CD4-positive, alpha-beta T cell treated with Interleukin-6 at 100 ng/mL for 8 hours (primary cell): ENCODE measurements at regions not wholly inside any gene's neighbourhood (a gene's known extent, or its start where the extent isn't known, plus 50 kb on each side); places are given as distances from the start of the nearest gene placed in this dataset.
"Not testable (repeated sequence)": the region's sequence is repeated elsewhere in the genome, so short reads cannot be mapped to it uniquely, and the experiment has no call there.

ENCODE experiments used
- DNase-seq: peaks from one replicate; pipeline ENCODE4 v3.0.0-alpha.2; 2020; ENCODE audit warnings: mixed read lengths, low spot score

- DNase-seq, result not testable (repeated sequence)
These were observed 380.0 kb downstream of the ANAPC1 start for GRCh38 chr2:111503844-111504570.

GRCh38 chr2:111504571-111504942 lies 379.4 kb downstream of the ANAPC1 start:
- DNase-seq, result not testable (repeated sequence)

DNA sequence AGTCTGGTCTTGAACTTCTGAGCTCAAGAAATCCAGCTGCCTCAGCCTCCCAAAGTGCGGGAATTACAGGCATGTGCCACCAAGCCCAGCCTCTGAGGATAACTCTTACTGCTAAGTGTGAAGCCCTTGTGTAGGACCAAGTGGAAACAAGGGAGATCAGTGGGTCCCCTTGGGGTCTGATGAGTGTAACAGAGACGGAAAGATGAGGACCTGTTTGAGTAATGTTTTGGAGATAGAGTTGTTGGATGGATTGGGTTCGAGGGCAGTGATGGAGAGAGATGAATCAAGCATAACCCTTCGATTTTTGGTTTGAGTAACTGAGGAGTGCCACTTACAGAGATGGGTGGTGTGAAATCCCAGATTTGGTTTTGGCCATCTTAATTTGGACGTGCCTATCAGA lies 378.7 kb downstream of the ANAPC1 start:
- DNase-seq, result not testable (repeated sequence)

DNA sequence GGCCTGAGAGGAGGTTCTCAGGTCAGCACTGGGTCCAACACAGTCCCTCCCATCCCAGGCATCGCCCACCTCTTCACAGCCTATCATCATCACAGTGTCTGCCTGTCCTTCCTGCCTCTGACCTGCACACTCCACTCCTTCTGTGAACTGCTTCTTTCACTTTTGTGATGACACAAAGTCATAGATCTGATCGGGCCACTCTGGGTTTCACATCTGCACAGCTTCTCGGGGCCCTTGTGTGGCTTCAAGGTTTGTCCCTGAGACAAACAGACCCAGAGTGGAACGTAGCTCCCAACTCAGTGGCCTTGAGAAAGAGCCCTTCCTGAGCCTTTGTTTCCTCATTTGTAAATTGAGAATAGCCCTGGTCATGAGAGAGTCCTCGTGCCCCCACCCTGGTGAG lies 377.1 kb downstream of the ANAPC1 start:
- DNase-seq, result not testable (repeated sequence)

GRCh38 chr2:111509225-111509869 lies 374.6 kb downstream of the ANAPC1 start:
- DNase-seq, result not testable (repeated sequence)

GRCh38 chr2:111510384-111510783 lies 373.6 kb downstream of the ANAPC1 start:
- not testable (repeated sequence) for DNase-seq

GRCh38 chr2:111511062-111511461 lies 372.9 kb downstream of the ANAPC1 start:
- DNase-seq, result not testable (repeated sequence)

DNA sequence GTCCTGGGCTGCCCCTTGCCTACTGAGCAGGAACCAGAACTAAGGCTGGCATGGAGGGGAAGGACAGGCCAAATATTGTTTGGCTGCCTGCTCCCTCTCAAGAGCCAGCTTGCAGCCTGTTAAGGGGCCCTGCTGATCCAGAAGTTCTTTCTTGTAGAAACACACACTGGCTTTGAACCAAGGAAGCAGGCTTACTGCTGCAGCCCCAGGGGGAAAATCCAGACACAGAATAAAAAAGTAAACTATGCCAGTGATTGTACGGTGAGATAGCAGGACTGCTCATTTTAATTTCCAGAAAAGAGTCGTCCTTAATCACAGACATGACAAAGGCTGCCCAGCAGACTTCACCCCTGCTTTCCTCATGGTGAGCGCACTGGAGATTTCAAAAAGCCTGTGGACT lies 371.6 kb downstream of the ANAPC1 start:
- not testable (repeated sequence) for DNase-seq

DNA sequence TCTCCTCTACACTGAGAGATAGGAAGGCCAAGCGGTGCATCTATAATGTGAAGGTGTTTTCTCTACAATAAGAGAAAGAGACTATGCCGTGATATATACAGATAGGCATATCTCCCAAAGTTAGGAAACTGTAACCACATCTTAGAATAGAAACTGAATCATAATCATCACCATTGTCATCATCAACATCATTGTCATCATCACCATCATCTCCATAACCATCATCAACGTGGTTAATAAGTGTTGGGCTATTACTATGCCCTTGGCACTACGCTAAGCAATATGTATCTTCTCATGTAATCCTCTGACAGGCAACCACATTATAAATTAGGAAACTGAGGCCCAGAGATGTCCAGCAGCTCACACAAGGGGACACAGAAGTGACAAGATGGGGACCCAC lies 369.9 kb downstream of the ANAPC1 start:
- not testable (repeated sequence) for DNase-seq

GRCh38 chr2:111517050-111517720 lies 366.8 kb downstream of the ANAPC1 start:
- not testable (repeated sequence) for DNase-seq

DNA sequence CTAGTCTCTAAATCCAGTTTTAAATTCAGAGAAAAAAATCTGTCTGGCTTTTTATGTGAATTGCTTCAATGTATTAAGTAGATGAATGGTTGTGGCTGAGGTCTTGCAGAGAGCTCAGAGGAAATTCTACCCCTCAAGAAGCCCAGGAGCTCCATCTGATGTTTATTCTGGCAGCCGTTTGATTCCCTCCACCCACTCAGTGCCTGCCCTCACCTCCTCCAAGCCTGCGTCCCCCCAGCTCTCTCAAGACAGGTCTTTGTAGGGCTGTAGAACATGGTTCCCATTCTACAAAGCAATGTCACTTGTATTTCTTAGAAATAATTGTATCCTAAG lies 366.3 kb downstream of the ANAPC1 start:
- not testable (repeated sequence) for DNase-seq

DNA sequence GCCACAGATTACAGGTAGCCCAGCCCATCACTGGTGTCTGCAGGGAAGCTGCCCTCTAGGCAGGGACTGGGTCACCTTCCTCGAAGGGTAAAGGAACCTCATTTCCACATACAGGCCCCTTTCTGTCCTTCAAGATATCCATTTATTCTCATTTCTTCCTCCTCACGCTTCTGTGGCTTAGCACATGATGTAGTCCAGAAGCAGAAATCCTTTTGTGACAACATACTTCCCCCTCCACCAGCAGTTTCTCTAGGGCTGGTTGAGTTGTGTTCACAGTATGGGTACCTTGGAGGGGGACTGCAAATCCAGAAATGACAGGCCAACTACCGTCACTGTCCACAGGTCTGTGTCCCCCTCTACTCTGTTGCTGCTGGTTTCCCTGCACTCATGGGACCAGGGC lies 364.9 kb downstream of the ANAPC1 start:
- DNase-seq, result no peak

DNA sequence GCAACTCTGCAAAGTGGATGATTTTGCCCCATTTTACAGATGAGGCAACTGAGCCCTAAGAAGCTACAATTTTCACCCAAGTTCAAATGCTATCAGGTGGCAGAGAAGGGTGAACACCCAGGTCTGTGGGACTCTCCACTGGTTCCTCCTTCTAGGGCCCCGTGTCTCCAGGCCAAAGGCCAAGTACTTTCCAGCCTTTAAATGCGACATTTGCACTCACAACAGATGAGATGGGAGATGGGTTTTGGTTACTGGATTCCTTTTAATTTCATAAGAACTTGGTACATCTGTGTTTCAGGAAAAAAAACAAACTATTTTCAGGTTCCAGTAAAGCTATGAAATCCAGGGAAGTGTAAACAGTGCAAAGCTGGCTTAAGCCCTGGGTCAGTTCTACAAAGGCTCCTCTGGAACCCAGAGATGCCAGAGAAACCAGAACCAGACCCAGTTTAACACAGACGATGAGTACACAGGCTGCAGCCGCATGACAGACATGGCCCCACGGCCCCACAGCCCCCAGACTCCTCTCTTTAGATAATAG lies 361.7 kb downstream of the ANAPC1 start:
- no peak for DNase-seq

DNA sequence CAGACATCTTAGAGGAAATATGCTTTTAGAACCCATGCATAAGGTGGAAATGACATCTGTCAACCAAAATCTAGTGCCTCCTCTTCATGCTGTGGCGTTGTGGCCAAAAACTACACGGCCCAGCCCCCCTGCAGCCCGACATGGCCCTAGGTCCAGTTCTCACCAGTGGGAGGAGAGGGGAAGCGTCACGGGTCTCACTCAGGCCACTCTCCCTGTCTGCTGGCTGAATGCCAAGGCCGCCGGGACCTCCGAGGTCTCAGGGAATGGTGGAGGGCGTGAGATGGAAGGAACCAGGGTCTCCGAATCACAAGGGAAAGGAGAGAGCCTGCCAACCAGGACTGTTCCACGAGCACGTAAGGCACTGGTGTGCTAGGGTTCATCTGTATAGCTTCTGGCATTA lies 361.0 kb downstream of the ANAPC1 start:
- no peak for DNase-seq

DNA sequence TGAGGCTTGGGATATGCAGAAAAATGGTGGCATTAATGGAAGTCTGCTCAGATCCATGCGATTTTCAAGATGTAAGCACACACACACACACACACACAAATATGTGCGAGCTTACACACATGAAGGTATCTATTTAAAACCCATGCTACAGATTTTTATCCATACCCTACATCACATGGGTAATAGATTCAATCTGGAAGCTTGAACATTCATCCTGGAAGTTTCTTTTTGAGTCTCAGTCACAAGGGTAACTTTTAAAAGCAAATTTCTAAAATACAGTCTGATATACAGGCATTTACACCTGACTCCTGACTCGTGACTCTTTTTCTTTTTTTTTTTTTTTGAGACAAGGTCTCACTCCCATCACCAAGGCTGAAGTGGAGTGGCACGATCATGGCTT lies 359.0 kb downstream of the ANAPC1 start:
- not testable (repeated sequence) for DNase-seq

GRCh38 chr2:111526041-111526639 lies 357.9 kb downstream of the ANAPC1 start:
- not testable (repeated sequence) for DNase-seq

- not testable (repeated sequence) for DNase-seq
These were observed 356.1 kb downstream of the ANAPC1 start for GRCh38 chr2:111527707-111528400.

DNA sequence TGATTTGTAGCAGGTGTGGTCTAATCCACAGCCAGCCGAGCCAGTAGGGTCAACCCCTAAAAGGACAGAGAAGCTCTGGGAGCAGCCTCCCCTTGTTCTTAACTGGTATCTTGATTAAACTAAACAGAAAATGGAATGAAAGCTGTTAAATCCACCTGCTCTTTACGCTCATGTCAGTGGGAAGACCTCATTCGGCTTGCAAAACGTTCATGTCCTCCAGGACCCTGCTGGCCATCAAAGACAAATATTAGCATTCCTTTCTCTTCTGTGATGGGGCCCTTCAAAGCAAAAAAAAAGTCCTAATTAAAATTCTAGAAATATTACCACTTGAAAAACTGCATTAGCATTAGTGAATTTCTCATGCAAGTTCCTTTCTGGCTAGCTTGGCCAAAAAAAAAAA lies 355.0 kb downstream of the ANAPC1 start:
- DNase-seq, result not testable (repeated sequence)

DNA sequence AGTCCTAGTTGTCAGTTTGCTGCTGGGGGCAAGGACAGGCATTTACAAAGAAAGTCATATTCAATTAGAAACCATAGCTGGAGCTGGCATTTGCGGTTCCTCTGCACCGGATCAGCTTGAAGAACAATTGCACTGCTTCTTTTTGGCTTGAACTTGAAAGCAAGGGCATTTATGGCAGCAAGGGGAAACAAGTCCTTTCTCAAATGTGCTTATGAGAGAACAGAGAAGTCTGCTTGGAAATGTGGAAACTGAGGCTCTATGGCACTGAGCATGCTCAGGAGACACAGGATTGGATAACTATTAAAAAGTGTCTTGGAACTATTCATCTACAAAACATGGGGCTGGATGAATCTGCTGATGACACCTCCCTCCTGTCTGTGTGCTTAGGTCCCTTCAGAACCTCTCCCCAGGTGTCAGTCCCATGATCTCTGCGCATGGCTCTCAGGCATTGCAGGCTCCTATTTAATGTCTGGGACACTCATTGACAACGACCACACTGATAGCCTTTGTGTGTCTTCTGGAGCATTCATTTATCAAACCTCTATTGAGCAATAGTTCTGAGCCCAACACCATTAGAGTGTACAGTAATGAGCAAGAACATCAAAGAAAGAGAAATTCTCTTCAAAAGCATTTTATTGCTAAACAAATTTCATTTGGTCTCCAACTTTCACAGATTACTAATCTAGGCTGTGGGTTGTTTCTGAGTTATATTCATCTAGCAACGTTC lies 353.6 kb downstream of the ANAPC1 start:
- DNase-seq, result not testable (repeated sequence)

GRCh38 chr2:111532682-111533556 lies 351.1 kb downstream of the ANAPC1 start:
- not testable (repeated sequence) for DNase-seq
